HepG2 (cell line): ENCODE measurements at regions not wholly inside any gene's neighbourhood (a gene's known extent, or its start where the extent isn't known, plus 50 kb on each side); places are given as distances from the start of the nearest gene placed in this dataset.

Experiments used
- ATAC-seq: fragments of 200-7000 bp; cut with Tn5 transposase; 3 replicates; pipeline ENCODE4 v1.9.1; 2020; ENCODE audit warnings: mild to moderate bottlenecking, moderate library complexity
- BruUV-seq: library from RNA; stranded (reverse); fragments of 400-500 nt; replicated peaks from 2 replicates; lab custom pipeline; 2021; lab: Mats Ljungman, UMichigan
- CTCF ChIA-PET: fragments of 300-600 bp; formaldehyde crosslinking; extraction: SDS; loops from one replicate; lab custom pipeline; 2021; ENCODE audit warnings: low total read pairs, inconsistent platforms, low intra/inter-chr PET ratio; lab: Yijun Ruan, JAX
- POLR2A ChIA-PET: fragments of 350-600 bp; sonication (Branson Sonifier 250); formaldehyde crosslinking; loops from one replicate; lab custom pipeline; 2020; ENCODE audit warnings: antibody characterized with exemption, inconsistent platforms; lab: Yijun Ruan, JAX
- DNase-seq: peaks from one replicate; pipeline ENCODE4 v3.0.0-alpha.2; 2015; ENCODE audit warnings: low spot score
- FAIRE-seq: peaks from 3 replicates; lab custom pipeline; 2011; peaks lifted over from hg19 to GRCh38; lab: Jason Lieb, UNC
- H2AFZ ChIP-seq: one replicate; pipeline ENCODE4 v1.6.1; 2011; ENCODE audit warnings: low read length, inconsistent platforms
- H3K27ac ChIP-seq: fragments of 300-600 bp; 3 replicates; pipeline ENCODE4 v1.8.0; 2011; ENCODE audit warnings: mixed run types, mild to moderate bottlenecking, mixed read lengths, low read length, inconsistent platforms; ENCODE audit not compliant: insufficient read depth; ENCODE audit errors: extremely low read length
- H3K27me3 ChIP-seq, 2 experiments: fragments of 200-600 bp in 1 of 2; 2 replicates in 1 of 2; 3 replicates in 1 of 2; pipeline versions ENCODE4 v1.6.0 to v1.8.0; 2011; ENCODE audit warnings: low read length in 2 of 2, mild to moderate bottlenecking in 2 of 2, moderate library complexity in 2 of 2, inconsistent platforms in 1 of 2; ENCODE audit not compliant: insufficient read depth in 2 of 2, control insufficient read depth in 1 of 2
- H3K36me3 ChIP-seq, 2 experiments: fragments of 200-600 bp in 1 of 2; replicated peaks in 1 of 2; 2 replicates in 1 of 2; 3 replicates in 1 of 2; pipeline versions ENCODE4 v1.5.1 to v1.8.0; 2011; ENCODE audit warnings: low read length in 2 of 2, inconsistent platforms in 1 of 2; ENCODE audit not compliant: insufficient read depth in 2 of 2, control insufficient read depth in 1 of 2
- H3K4me1 ChIP-seq: 2 replicates; pipeline ENCODE4 v1.5.1; 2012; ENCODE audit warnings: low read length, inconsistent platforms; ENCODE audit not compliant: insufficient read depth
- H3K4me2 ChIP-seq: 2 replicates; pipeline ENCODE4 v1.6.0; 2011; ENCODE audit warnings: low read depth, low read length, inconsistent platforms
- H3K4me3 ChIP-seq, 3 experiments: fragments of 200-600 bp in 1 of 3; sonication (generic), shearing (Covaris generic) in 1 of 3; replicated peaks in 1 of 3; 2 replicates each; pipeline ENCODE4 v1.5.1; 2011 to 2016; ENCODE audit warnings: low read length in 3 of 3, inconsistent platforms in 2 of 3, low read depth in 2 of 3, mild to moderate bottlenecking in 2 of 3, control low read depth in 1 of 3, mixed read lengths in 1 of 3; ENCODE audit not compliant: insufficient read depth in 1 of 3
- H3K79me2 ChIP-seq: one replicate; pipeline ENCODE4 v1.6.1; 2011; ENCODE audit warnings: low read length, inconsistent platforms; ENCODE audit not compliant: insufficient read depth
- H3K9ac ChIP-seq: 2 replicates; pipeline ENCODE4 v1.6.0; 2011; ENCODE audit warnings: mild to moderate bottlenecking, low read depth, low read length, inconsistent platforms; ENCODE audit not compliant: insufficient read depth
- H3K9me3 ChIP-seq: 2 replicates; pipeline ENCODE4 v1.5.1; 2012; ENCODE audit warnings: mild to moderate bottlenecking, low read length
- H4K20me1 ChIP-seq: 2 replicates; pipeline ENCODE4 v1.6.0; 2011; ENCODE audit warnings: inconsistent platforms, mild to moderate bottlenecking, low read length, moderate library complexity; ENCODE audit not compliant: insufficient read depth
- EED ChIP-seq: sonication (generic); formaldehyde crosslinking; IDR thresholded peaks from 2 replicates; pipeline ENCODE4 v1.5.0; 2020; ENCODE audit warnings: mild to moderate bottlenecking, missing genetic modification reagents
- PAXIP1 ChIP-seq: sonication (generic); formaldehyde crosslinking; conservative IDR thresholded peaks from 2 replicates; pipeline ENCODE4 v1.4.0; 2020; ENCODE audit warnings: mild to moderate bottlenecking, missing genetic modification reagents, moderate library complexity
- SOX6 ChIP-seq, 2 experiments: fragments of 450-650 bp in 1 of 2; sonication (generic) in 1 of 2; formaldehyde crosslinking in 1 of 2; IDR thresholded peaks; 2 replicates each; pipeline versions ENCODE4 v1.4.0 to v1.6.1; 2017 to 2020; ENCODE audit warnings: antibody characterized with exemption in 1 of 2, mild to moderate bottlenecking in 1 of 2, missing genetic modification reagents in 1 of 2
- ZBTB21 ChIP-seq: sonication (generic); formaldehyde crosslinking; IDR thresholded peaks from 2 replicates; pipeline ENCODE4 v1.4.0; 2020; ENCODE audit warnings: missing genetic modification reagents
- ZEB1 ChIP-seq: IDR thresholded peaks from 2 replicates; pipeline ENCODE4 v1.6.1; 2012; ENCODE audit warnings: mild to moderate bottlenecking, low read depth, inconsistent platforms; ENCODE audit not compliant: insufficient replicate concordance
- ZNF781 ChIP-seq: sonication (generic); formaldehyde crosslinking; IDR thresholded peaks from 2 replicates; pipeline ENCODE4 v1.5.1; 2020; ENCODE audit warnings: borderline replicate concordance, mild to moderate bottlenecking, missing genetic modification reagents; ENCODE audit errors: not compliant biosample characterization
- WGBS: methylation state at CpG from one replicate; pipeline ENCODE4 v1.1.6; 2017; ENCODE audit warnings: low lambda C conversion rate; 5-methylcytosine and 5-hydroxymethylcytosine counted together
- in situ Hi-C: cut with HindIII; loops from 2 replicates; pipeline ENCODE4 v1.10.0; 2017; ENCODE audit warnings: low pct_unique_long_range_greater_than_20kb; ENCODE audit not compliant: extremely low pct_ligation_motif_present
- intact Hi-C: fragments of 100-400 bp; cut with micrococcal nuclease; formaldehyde crosslinking; loops from one replicate; pipeline ENCODE4 v1.10.0; 2022; ENCODE audit not compliant: unreplicated experiment
- TF ChIP-seq, protein P1 (sequence below): sonication (generic); formaldehyde crosslinking; conservative IDR thresholded peaks from 2 replicates; pipeline ENCODE4 v1.4.0; 2020; ENCODE audit warnings: missing genetic modification reagents

DNA sequence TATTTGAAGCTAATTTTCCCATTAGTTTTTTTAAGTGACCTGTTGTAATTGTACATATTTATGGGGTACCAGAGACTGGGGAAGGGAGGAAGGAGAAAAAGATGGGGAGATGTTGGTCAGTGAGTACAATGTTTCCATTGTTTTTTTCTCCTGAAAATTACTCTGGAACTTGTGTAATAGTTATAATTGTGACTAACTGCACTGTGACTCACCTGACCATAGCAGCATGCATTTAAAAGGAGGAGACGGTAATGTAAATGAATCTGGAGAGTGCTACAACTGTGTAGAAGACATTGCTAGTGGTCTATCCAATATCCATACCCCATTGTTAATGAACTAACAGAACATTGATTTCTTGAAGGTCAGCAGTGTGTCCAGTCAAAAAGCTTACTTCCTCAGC lies 133.4 kb downstream of the RFPL4B start (continued):
- TF ChIP-seq, protein P1, sequence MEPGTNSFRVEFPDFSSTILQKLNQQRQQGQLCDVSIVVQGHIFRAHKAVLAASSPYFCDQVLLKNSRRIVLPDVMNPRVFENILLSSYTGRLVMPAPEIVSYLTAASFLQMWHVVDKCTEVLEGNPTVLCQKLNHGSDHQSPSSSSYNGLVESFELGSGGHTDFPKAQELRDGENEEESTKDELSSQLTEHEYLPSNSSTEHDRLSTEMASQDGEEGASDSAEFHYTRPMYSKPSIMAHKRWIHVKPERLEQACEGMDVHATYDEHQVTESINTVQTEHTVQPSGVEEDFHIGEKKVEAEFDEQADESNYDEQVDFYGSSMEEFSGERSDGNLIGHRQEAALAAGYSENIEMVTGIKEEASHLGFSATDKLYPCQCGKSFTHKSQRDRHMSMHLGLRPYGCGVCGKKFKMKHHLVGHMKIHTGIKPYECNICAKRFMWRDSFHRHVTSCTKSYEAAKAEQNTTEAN (CRISPR knock-in tag), result no peak

- ATAC-seq (no peak), FAIRE-seq (no peak), DNase-seq (no peak)
- no peak overlapping the region for H3K9ac ChIP-seq
- in situ Hi-C loops (no loop called here), intact Hi-C loops (no loop called here)
- H3K9me3 ChIP-seq, result no peaks in the 10 kb centered on the region
- no peaks in the 10 kb centered on the region for H3K36me3 ChIP-seq
- H3K4me2 ChIP-seq, result no peak overlapping the region
- H3K4me3 ChIP-seq, result no peak overlapping the region
- POLR2A ChIA-PET, result no interaction called here
- WGBS, result 0% methylated on average over 2 of the region's 2 CpGs
- no peaks in the 10 kb centered on the region for H3K27me3 ChIP-seq
- H3K4me1 ChIP-seq, result no peaks in the 10 kb centered on the region
- H2AFZ ChIP-seq, result no peak overlapping the region
- no peak for TF ChIP-seq PAXIP1
- no peak for TF ChIP-seq ZBTB21 (CRISPR knock-in tag)
- TF ChIP-seq ZNF781, result no peak
- TF ChIP-seq ZEB1, result no peak
- no peak for TF ChIP-seq SOX6 (IDR thresholded peaks at IDR 0.05)
- no peak for TF ChIP-seq SOX6 (CRISPR knock-in tag; IDR thresholded peaks at IDR 0.05)
- no peak for TF ChIP-seq EED
- CTCF ChIA-PET, result no interaction called here
- no TSS peak for BruUV-seq
- H4K20me1 ChIP-seq, result no peaks in the 10 kb centered on the region
- no peaks in the 10 kb centered on the region for H3K79me2 ChIP-seq
- H3K27ac ChIP-seq, result no peak overlapping the region
Observed at GRCh38 chr6:112481211-112481610, 134.1 kb downstream of the RFPL4B start.
